H9 (cell line): ENCODE measurements at regions not wholly inside any gene's neighbourhood (a gene's known extent, or its start where the extent isn't known, plus 50 kb on each side); places are given as distances from the start of the nearest gene placed in this dataset.

Source experiments
- DNase-seq: peaks from one replicate; pipeline ENCODE4 v3.0.0-alpha.2; 2017
- H2AFZ ChIP-seq: one replicate; pipeline ENCODE4 v1.6.1; 2013; ENCODE audit warnings: mild to moderate bottlenecking, low read length, control low read depth, moderate library complexity
- H2AK5ac ChIP-seq: 2 replicates; pipeline ENCODE4 v1.6.1; 2013; ENCODE audit warnings: low read length, control low read depth, mixed read lengths; ENCODE audit not compliant: insufficient read length
- H2BK120ac ChIP-seq: one replicate; pipeline ENCODE4 v1.6.1; 2013; ENCODE audit warnings: low read depth, mild to moderate bottlenecking, low read length, control low read depth, inconsistent platforms; ENCODE audit not compliant: poor library complexity, severe bottlenecking
- H2BK12ac ChIP-seq: 2 replicates; pipeline ENCODE4 v1.6.1; 2013; ENCODE audit warnings: low read length, control low read depth, mixed read lengths, low read depth; ENCODE audit not compliant: insufficient read length
- H2BK15ac ChIP-seq: 2 replicates; pipeline ENCODE4 v1.6.1; 2013; ENCODE audit warnings: low read depth, low read length, control low read depth
- H2BK20ac ChIP-seq: one replicate; pipeline ENCODE4 v1.6.1; 2013; ENCODE audit warnings: low read depth, mild to moderate bottlenecking, low read length, control low read depth, inconsistent platforms; ENCODE audit not compliant: poor library complexity, severe bottlenecking
- H2BK5ac ChIP-seq: 2 replicates; pipeline ENCODE4 v1.6.1; 2013; ENCODE audit warnings: low read length, control low read depth, mixed read lengths; ENCODE audit not compliant: insufficient read length
- H3K14ac ChIP-seq: 2 replicates; pipeline ENCODE4 v1.6.1; 2013; ENCODE audit warnings: low read length, control low read depth; ENCODE audit not compliant: insufficient read depth
- H3K18ac ChIP-seq: 2 replicates; pipeline ENCODE4 v1.6.1; 2013; ENCODE audit warnings: low read depth, mild to moderate bottlenecking, mixed read lengths, low read length, control low read depth; ENCODE audit not compliant: insufficient read length
- H3K23ac ChIP-seq: 2 replicates; pipeline ENCODE4 v1.6.1; 2013; ENCODE audit warnings: low read length, control low read depth, mixed read lengths, low read depth; ENCODE audit not compliant: insufficient read length
- H3K23me2 ChIP-seq: 2 replicates; pipeline ENCODE4 v1.6.1; 2013; ENCODE audit warnings: low read depth, mild to moderate bottlenecking, mixed read lengths, low read length, control low read depth; ENCODE audit not compliant: insufficient read length, poor library complexity, severe bottlenecking
- H3K27ac ChIP-seq: 2 replicates; pipeline ENCODE4 v1.5.1; 2013; ENCODE audit warnings: low read length, control low read depth, mixed read lengths, low read depth; ENCODE audit not compliant: insufficient read length
- H3K27me3 ChIP-seq: 2 replicates; pipeline ENCODE4 v1.6.1; 2013; ENCODE audit warnings: low read length, control low read depth, inconsistent platforms; ENCODE audit not compliant: insufficient read depth
- H3K4ac ChIP-seq: 2 replicates; pipeline ENCODE4 v1.6.1; 2013; ENCODE audit warnings: low read depth, mild to moderate bottlenecking, control low read depth, inconsistent platforms, low read length, moderate library complexity
- H3K4me1 ChIP-seq: 2 replicates; pipeline ENCODE4 v1.6.1; 2013; ENCODE audit warnings: low read length, control low read depth, inconsistent platforms; ENCODE audit not compliant: insufficient read depth
- H3K4me2 ChIP-seq: 2 replicates; pipeline ENCODE4 v1.6.1; 2013; ENCODE audit warnings: low read length, control low read depth, mixed read lengths; ENCODE audit not compliant: insufficient read length, insufficient read depth
- H3K56ac ChIP-seq: 2 replicates; pipeline ENCODE4 v1.6.1; 2013; ENCODE audit warnings: low read depth, mild to moderate bottlenecking, mixed read lengths, low read length, control low read depth; ENCODE audit not compliant: insufficient read length
- H3K79me1 ChIP-seq: 2 replicates; pipeline ENCODE4 v1.6.1; 2013; ENCODE audit warnings: low read depth, mild to moderate bottlenecking, moderate library complexity, low read length, control low read depth, inconsistent platforms; ENCODE audit not compliant: insufficient read depth, poor library complexity, severe bottlenecking
- H3K79me2 ChIP-seq: 2 replicates; pipeline ENCODE4 v1.6.1; 2013; ENCODE audit warnings: low read length, control low read depth, inconsistent platforms; ENCODE audit not compliant: insufficient read depth
- H3K9ac ChIP-seq: 2 replicates; pipeline ENCODE4 v1.6.1; 2013; ENCODE audit warnings: low read length, control low read depth, mixed read lengths; ENCODE audit not compliant: insufficient read length; ENCODE audit errors: extremely low read depth
- H3K9me3 ChIP-seq: one replicate; pipeline ENCODE4 v1.6.1; 2013; ENCODE audit warnings: low read depth, low read length, inconsistent platforms; ENCODE audit not compliant: control insufficient read depth
- H3T11ph ChIP-seq: one replicate; pipeline ENCODE4 v1.6.1; 2013; ENCODE audit warnings: mild to moderate bottlenecking, low read length, control low read depth, inconsistent platforms
- H4K20me1 ChIP-seq: one replicate; pipeline ENCODE4 v1.6.1; 2013; ENCODE audit not compliant: control insufficient read depth, insufficient read length, insufficient read depth
- H4K5ac ChIP-seq: 2 replicates; pipeline ENCODE4 v1.6.1; 2013; ENCODE audit warnings: low read depth, mild to moderate bottlenecking, mixed read lengths, low read length, control low read depth; ENCODE audit not compliant: insufficient read length
- H4K8ac ChIP-seq: replicated peaks from 2 replicates; pipeline ENCODE4 v1.6.1; 2013; ENCODE audit warnings: low read length, control low read depth, mixed read lengths, low read depth; ENCODE audit not compliant: insufficient read length
- H4K91ac ChIP-seq: 2 replicates; pipeline ENCODE4 v1.6.1; 2013; ENCODE audit warnings: low read depth, mild to moderate bottlenecking, moderate library complexity, mixed read lengths, low read length, control low read depth; ENCODE audit not compliant: insufficient read length
- H3K27ac Mint-ChIP-seq, 3 experiments: 2 replicates in 2 of 3; 3 replicates in 1 of 3; pipeline ENCODE4 v1.8.0; 2020 to 2021; ENCODE audit warnings: mixed read lengths in 3 of 3, mild to moderate bottlenecking in 1 of 3, moderate library complexity in 1 of 3
- H3K27me3 Mint-ChIP-seq: 2 replicates; pipeline ENCODE4 v1.8.0; 2021; ENCODE audit warnings: low read depth, mild to moderate bottlenecking, moderate library complexity, mixed read lengths
- H3K36me3 Mint-ChIP-seq, 3 experiments: 2 replicates in 2 of 3; 3 replicates in 1 of 3; pipeline ENCODE4 v1.8.0; 2020 to 2021; ENCODE audit warnings: low read depth in 3 of 3, mixed read lengths in 3 of 3; ENCODE audit not compliant: insufficient read depth in 1 of 3
- H3K4me1 Mint-ChIP-seq, 2 experiments: 2 replicates each; pipeline ENCODE4 v1.8.0; 2020; ENCODE audit warnings: mixed read lengths in 2 of 2
- H3K4me3 Mint-ChIP-seq, 2 experiments: 2 replicates in 1 of 2; 3 replicates in 1 of 2; pipeline ENCODE4 v1.8.0; 2020 to 2021; ENCODE audit warnings: mild to moderate bottlenecking in 2 of 2, mixed read lengths in 2 of 2, moderate library complexity in 1 of 2
- H3K9me3 Mint-ChIP-seq, 2 experiments: 2 replicates in 1 of 2; 3 replicates in 1 of 2; pipeline ENCODE4 v1.8.0; 2020; ENCODE audit warnings: mild to moderate bottlenecking in 2 of 2, mixed read lengths in 2 of 2, moderate library complexity in 1 of 2
- WGBS: extraction: QIAGEN DNeasy Blood & Tissue Kit; methylation state at CpG from one replicate; pipeline ENCODE4 v1.1.7; 2013; ENCODE audit warnings: missing lambda C conversion rate, low lambda C conversion rate, mixed read lengths; ENCODE audit not compliant: insufficient read length; ENCODE audit errors: extremely low coverage; 5-methylcytosine and 5-hydroxymethylcytosine counted together
- TF ChIP-seq, protein P1 (sequence below): fragments of 200-600 bp; sonication (generic); conservative IDR thresholded peaks from 3 replicates; pipeline ENCODE4 v1.8.0; 2021; ENCODE audit warnings: antibody characterized with exemption, mild to moderate bottlenecking

DNA sequence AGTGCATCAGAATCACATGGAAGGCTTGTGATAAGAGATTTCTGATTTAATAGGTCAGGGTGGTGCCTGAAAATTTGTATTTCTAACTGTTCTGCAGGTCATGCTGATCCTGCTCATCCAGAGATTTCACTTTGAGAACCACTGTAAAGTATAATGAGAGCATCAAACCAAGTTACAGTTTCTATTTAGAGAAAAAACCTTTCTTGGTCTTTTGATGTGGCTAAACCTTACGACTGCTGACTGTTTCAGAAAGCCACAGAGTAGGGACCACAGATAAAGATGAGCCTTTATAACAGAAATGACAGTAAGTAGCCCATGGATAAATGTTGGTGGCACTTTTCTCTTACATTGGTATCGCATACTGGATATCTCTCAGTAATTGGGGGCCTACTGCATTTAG is 109.4 kb upstream of the FANCL start:
- no peak overlapping the region for H2AK5ac ChIP-seq
- H4K20me1 ChIP-seq, result no peaks in the 10 kb centered on the region
- H3K14ac ChIP-seq, result no peak overlapping the region
- no peak overlapping the region for H3K9ac ChIP-seq
- no peak overlapping the region for H3K4me2 ChIP-seq
- no peaks in the 10 kb centered on the region for H3K4me1 ChIP-seq
- no peak overlapping the region for H3K4me3 Mint-ChIP-seq
- no peak overlapping the region for H3K27ac ChIP-seq
- no peaks in the 10 kb centered on the region for H3K79me1 ChIP-seq
- H3T11ph ChIP-seq, result no peak overlapping the region
- no peak overlapping the region for H3K18ac ChIP-seq
- H3K9me3 Mint-ChIP-seq, result no peaks in the 10 kb centered on the region; a peak in 2 of 5 replicates
- TF ChIP-seq, protein P1, sequence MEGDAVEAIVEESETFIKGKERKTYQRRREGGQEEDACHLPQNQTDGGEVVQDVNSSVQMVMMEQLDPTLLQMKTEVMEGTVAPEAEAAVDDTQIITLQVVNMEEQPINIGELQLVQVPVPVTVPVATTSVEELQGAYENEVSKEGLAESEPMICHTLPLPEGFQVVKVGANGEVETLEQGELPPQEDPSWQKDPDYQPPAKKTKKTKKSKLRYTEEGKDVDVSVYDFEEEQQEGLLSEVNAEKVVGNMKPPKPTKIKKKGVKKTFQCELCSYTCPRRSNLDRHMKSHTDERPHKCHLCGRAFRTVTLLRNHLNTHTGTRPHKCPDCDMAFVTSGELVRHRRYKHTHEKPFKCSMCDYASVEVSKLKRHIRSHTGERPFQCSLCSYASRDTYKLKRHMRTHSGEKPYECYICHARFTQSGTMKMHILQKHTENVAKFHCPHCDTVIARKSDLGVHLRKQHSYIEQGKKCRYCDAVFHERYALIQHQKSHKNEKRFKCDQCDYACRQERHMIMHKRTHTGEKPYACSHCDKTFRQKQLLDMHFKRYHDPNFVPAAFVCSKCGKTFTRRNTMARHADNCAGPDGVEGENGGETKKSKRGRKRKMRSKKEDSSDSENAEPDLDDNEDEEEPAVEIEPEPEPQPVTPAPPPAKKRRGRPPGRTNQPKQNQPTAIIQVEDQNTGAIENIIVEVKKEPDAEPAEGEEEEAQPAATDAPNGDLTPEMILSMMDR, result no peak
- no peak for DNase-seq
- H3K4ac ChIP-seq, result no peak overlapping the region
- no peak overlapping the region for H2AFZ ChIP-seq
- WGBS, result no CpG with 5 or more reads among the region's 2 CpGs
- H3K27ac Mint-ChIP-seq, result no peak overlapping the region
- H3K4me1 Mint-ChIP-seq, result no peaks in the 10 kb centered on the region
- no peaks in the 10 kb centered on the region for H3K27me3 ChIP-seq
- no peak overlapping the region for H3K23ac ChIP-seq
- no peak overlapping the region for H2BK5ac ChIP-seq
- H2BK120ac ChIP-seq, result no peak overlapping the region
- H3K36me3 Mint-ChIP-seq, result no peaks in the 10 kb centered on the region
- H3K23me2 ChIP-seq, result no peaks in the 10 kb centered on the region
- no peak overlapping the region for H4K91ac ChIP-seq
- no peaks in the 10 kb centered on the region for H3K9me3 ChIP-seq
- H4K5ac ChIP-seq, result no peak overlapping the region
- H2BK20ac ChIP-seq, result no peak overlapping the region
- no peak overlapping the region for H4K8ac ChIP-seq
- H3K56ac ChIP-seq, result no peak overlapping the region
- no peaks in the 10 kb centered on the region for H3K27me3 Mint-ChIP-seq
- no peak overlapping the region for H2BK12ac ChIP-seq
- H2BK15ac ChIP-seq, result no peak overlapping the region
- no peaks in the 10 kb centered on the region for H3K79me2 ChIP-seq
